ENCODE measurements at regions not wholly inside any gene's neighbourhood (a gene's known extent, or its start where the extent isn't known, plus 50 kb on each side); places are given as distances from the start of the nearest gene placed in this dataset.

- no peak for TF ChIP-seq CTCF (conservative IDR thresholded peaks at IDR 0.05)
- TF ChIP-seq EZH2 (IDR thresholded peaks at IDR 0.05; ENCODE audit: low read depth), result no peak
These were observed 112.1 kb upstream of the ZC3H12C start for GRCh38 chr11:109981031-109981636.

All from PC-9 (cell line).